Stimulated activated memory B cell treated with anti-CD40 and anti-IgM and Interleukin-4, amounts not matched to agents 10 μg/mL and 1 μg/mL and 100 μg/mL, for 72 hours (primary cell): ENCODE measurements at regions not wholly inside any gene's neighbourhood (a gene's known extent, or its start where the extent isn't known, plus 50 kb on each side); places are given as distances from the start of the nearest gene placed in this dataset.
A peak's percentile ranks its signal among the peaks of the same experiment; 100 is the strongest.
"Not testable (repeated sequence)": the region's sequence is repeated elsewhere in the genome, so short reads cannot be mapped to it uniquely, and the experiment has no call there.

Experiments
- ATAC-seq: fragments of 150-1000 bp; cut with Tn5 transposase; 2 replicates; pipeline ENCODE4 v1.10.0; 2021
- H3K27ac Mint-ChIP-seq: one replicate; pipeline ENCODE4 v1.8.0; 2022; ENCODE audit warnings: mild to moderate bottlenecking, mixed read lengths
- H3K27me3 Mint-ChIP-seq: one replicate; pipeline ENCODE4 v1.8.0; 2022; ENCODE audit warnings: mixed read lengths
- H3K36me3 Mint-ChIP-seq: one replicate; pipeline ENCODE4 v1.8.0; 2022; ENCODE audit warnings: mixed read lengths
- H3K4me1 Mint-ChIP-seq: one replicate; pipeline ENCODE4 v1.8.0; 2022; ENCODE audit warnings: mixed read lengths
- H3K4me3 Mint-ChIP-seq: one replicate; pipeline ENCODE4 v1.8.0; 2022; ENCODE audit warnings: mild to moderate bottlenecking, moderate library complexity, mixed read lengths
- H3K9me3 Mint-ChIP-seq: one replicate; pipeline ENCODE4 v1.8.0; 2022; ENCODE audit warnings: mixed read lengths

- H3K9me3 Mint-ChIP-seq: no peaks in the 10 kb centered on the region
- no peak overlapping the region for H3K27ac Mint-ChIP-seq
- ATAC-seq: no peak
- no peaks in the 10 kb centered on the region for H3K27me3 Mint-ChIP-seq
- no peaks in the 10 kb centered on the region for H3K4me1 Mint-ChIP-seq
- no peaks in the 10 kb centered on the region for H3K36me3 Mint-ChIP-seq
- H3K4me3 Mint-ChIP-seq: no peak overlapping the region
Measured at GRCh38 chr1:95506736-95507414, 272.9 kb downstream of the RWDD3 start.

- Mint-ChIP-seq H3K4me3 (no peak overlapping the region), H3K27me3 (no peaks in the 10 kb centered on the region), H3K36me3 (no peaks in the 10 kb centered on the region), H3K4me1 (no peaks in the 10 kb centered on the region), H3K27ac (no peak overlapping the region), H3K9me3 (no peaks in the 10 kb centered on the region)
- ATAC-seq: no peak
Measured at GRCh38 chr1:95509989-95510388, 276.0 kb downstream of the RWDD3 start.

GRCh38 chr1:95512925-95513324 is 278.9 kb downstream of the RWDD3 start:
- H3K9me3 Mint-ChIP-seq: peaks cover 7% of the 10 kb centered on the region
- H3K4me1 Mint-ChIP-seq: no peaks in the 10 kb centered on the region
- H3K36me3 Mint-ChIP-seq: no peaks in the 10 kb centered on the region
- no peak overlapping the region for H3K4me3 Mint-ChIP-seq
- H3K27ac Mint-ChIP-seq: no peak overlapping the region
- no peaks in the 10 kb centered on the region for H3K27me3 Mint-ChIP-seq
- ATAC-seq: no peak

- Mint-ChIP-seq H3K27me3 (no peaks in the 10 kb centered on the region), H3K36me3 (no peaks in the 10 kb centered on the region), H3K27ac (no peak overlapping the region), H3K4me1 (no peaks in the 10 kb centered on the region), H3K9me3 (peaks cover 10% of the 10 kb centered on the region), H3K4me3 (no peak overlapping the region)
- no peak for ATAC-seq
Measured at GRCh38 chr1:95517506-95517905, 283.5 kb downstream of the RWDD3 start.

- no peak for ATAC-seq
- Mint-ChIP-seq H3K27ac (no peak overlapping the region), H3K27me3 (no peaks in the 10 kb centered on the region)
Measured at GRCh38 chr1:95518310-95518709, 284.3 kb downstream of the RWDD3 start.

GRCh38 chr1:95520390-95520789 is 286.4 kb downstream of the RWDD3 start:
- H3K36me3 Mint-ChIP-seq: no peaks in the 10 kb centered on the region
- H3K4me3 Mint-ChIP-seq: no peak overlapping the region
- peaks cover 22% of the 10 kb centered on the region for H3K9me3 Mint-ChIP-seq
- no peak overlapping the region for H3K27ac Mint-ChIP-seq
- no peaks in the 10 kb centered on the region for H3K27me3 Mint-ChIP-seq
- ATAC-seq: no peak
- H3K4me1 Mint-ChIP-seq: no peaks in the 10 kb centered on the region

More at GRCh38 chr1:95518310-95518709, 284.3 kb downstream of the RWDD3 start:
- Mint-ChIP-seq H3K4me3 (no peak overlapping the region), H3K36me3 (no peaks in the 10 kb centered on the region), H3K4me1 (no peaks in the 10 kb centered on the region), H3K9me3 (peaks cover 13% of the 10 kb centered on the region)

- H3K4me1 Mint-ChIP-seq: no peaks in the 10 kb centered on the region
- H3K36me3 Mint-ChIP-seq: no peaks in the 10 kb centered on the region
- no peaks in the 10 kb centered on the region for H3K27me3 Mint-ChIP-seq
- peaks cover 3% of the 10 kb centered on the region for H3K9me3 Mint-ChIP-seq
- no peak for ATAC-seq
- no peak overlapping the region for H3K27ac Mint-ChIP-seq
- H3K4me3 Mint-ChIP-seq: no peak overlapping the region
Measured at GRCh38 chr1:95532335-95532734, 298.3 kb downstream of the RWDD3 start.

GRCh38 chr1:95534985-95535384 is 301.0 kb downstream of the RWDD3 start:
- Mint-ChIP-seq H3K4me1 (no peaks in the 10 kb centered on the region), H3K4me3 (no peak overlapping the region), H3K27ac (no peak overlapping the region), H3K27me3 (no peaks in the 10 kb centered on the region), H3K36me3 (no peaks in the 10 kb centered on the region), H3K9me3 (peaks cover 3% of the 10 kb centered on the region)
- peak; percentile 20 for ATAC-seq

GRCh38 chr1:95535614-95536013 is 301.6 kb downstream of the RWDD3 start:
- Mint-ChIP-seq H3K4me3 (no peak overlapping the region), H3K9me3 (peaks cover 3% of the 10 kb centered on the region), H3K27me3 (no peaks in the 10 kb centered on the region), H3K36me3 (no peaks in the 10 kb centered on the region), H3K4me1 (no peaks in the 10 kb centered on the region), H3K27ac (no peak overlapping the region)
- peak; percentile 36 for ATAC-seq

GRCh38 chr1:95536501-95536900 is 302.5 kb downstream of the RWDD3 start:
- ATAC-seq: no peak
- no peak overlapping the region for H3K27ac Mint-ChIP-seq
- H3K36me3 Mint-ChIP-seq: no peaks in the 10 kb centered on the region
- H3K9me3 Mint-ChIP-seq: peaks cover 1% of the 10 kb centered on the region
- H3K27me3 Mint-ChIP-seq: no peaks in the 10 kb centered on the region
- no peak overlapping the region for H3K4me3 Mint-ChIP-seq
- H3K4me1 Mint-ChIP-seq: no peaks in the 10 kb centered on the region

- Mint-ChIP-seq H3K27ac (no peak overlapping the region), H3K4me3 (no peak overlapping the region), H3K4me1 (no peaks in the 10 kb centered on the region), H3K36me3 (no peaks in the 10 kb centered on the region), H3K9me3 (no peaks in the 10 kb centered on the region), H3K27me3 (no peaks in the 10 kb centered on the region)
- ATAC-seq: no peak
Measured at GRCh38 chr1:95537176-95537575, 303.2 kb downstream of the RWDD3 start.

- not testable (repeated sequence) for H3K4me1 Mint-ChIP-seq, ATAC-seq, H3K4me3 Mint-ChIP-seq, H3K36me3 Mint-ChIP-seq, H3K9me3 Mint-ChIP-seq, H3K27ac Mint-ChIP-seq, H3K27me3 Mint-ChIP-seq
Measured at GRCh38 chr1:95538242-95538641, 304.2 kb downstream of the RWDD3 start.

GRCh38 chr1:95542936-95543335 is 308.9 kb downstream of the RWDD3 start:
- Mint-ChIP-seq H3K4me1 (no peaks in the 10 kb centered on the region), H3K4me3 (no peak overlapping the region), H3K36me3 (no peaks in the 10 kb centered on the region), H3K9me3 (no peaks in the 10 kb centered on the region), H3K27ac (no peak overlapping the region), H3K27me3 (no peaks in the 10 kb centered on the region)
- no peak for ATAC-seq

- Mint-ChIP-seq H3K36me3 (no peaks in the 10 kb centered on the region), H3K4me3 (no peak overlapping the region), H3K9me3 (peaks cover 6% of the 10 kb centered on the region), H3K27me3 (no peaks in the 10 kb centered on the region), H3K4me1 (no peaks in the 10 kb centered on the region), H3K27ac (no peak overlapping the region)
- ATAC-seq: no peak
Measured at GRCh38 chr1:95547005-95547404, 313.0 kb downstream of the RWDD3 start.

- Mint-ChIP-seq H3K27ac (no peak overlapping the region), H3K4me3 (no peak overlapping the region), H3K4me1 (no peaks in the 10 kb centered on the region), H3K36me3 (no peaks in the 10 kb centered on the region), H3K9me3 (peaks cover 8% of the 10 kb centered on the region), H3K27me3 (no peaks in the 10 kb centered on the region)
- no peak for ATAC-seq
Measured at GRCh38 chr1:95548211-95548610, 314.2 kb downstream of the RWDD3 start.

- Mint-ChIP-seq H3K9me3 (peaks cover 10% of the 10 kb centered on the region), H3K36me3 (no peaks in the 10 kb centered on the region), H3K4me3 (no peak overlapping the region), H3K27ac (no peak overlapping the region), H3K27me3 (no peaks in the 10 kb centered on the region), H3K4me1 (no peaks in the 10 kb centered on the region)
- no peak for ATAC-seq
Measured at GRCh38 chr1:95551201-95551600, 317.2 kb downstream of the RWDD3 start.

- ATAC-seq: no peak
- no peaks in the 10 kb centered on the region for H3K4me1 Mint-ChIP-seq
- H3K36me3 Mint-ChIP-seq: no peaks in the 10 kb centered on the region
- no peaks in the 10 kb centered on the region for H3K27me3 Mint-ChIP-seq
- H3K27ac Mint-ChIP-seq: no peak overlapping the region
- H3K4me3 Mint-ChIP-seq: no peak overlapping the region
- H3K9me3 Mint-ChIP-seq: peaks cover 8% of the 10 kb centered on the region
Measured at GRCh38 chr1:95553595-95553994, 319.6 kb downstream of the RWDD3 start.
